GM10266 (cell line): ENCODE measurements at regions not wholly inside any gene's neighbourhood (a gene's known extent, or its start where the extent isn't known, plus 50 kb on each side); places are given as distances from the start of the nearest gene placed in this dataset.
"Not testable (repeated sequence)": the region's sequence is repeated elsewhere in the genome, so short reads cannot be mapped to it uniquely, and the experiment has no call there.

ENCODE experiments used
- DNase-seq: peaks from one replicate; pipeline ENCODE4 v3.0.0; 2012; ENCODE audit errors: extremely low spot score
- CTCF ChIP-seq: IDR thresholded peaks from 2 replicates; pipeline ENCODE4 v1.5.1; 2012; ENCODE audit warnings: mild to moderate bottlenecking, low read depth; ENCODE audit not compliant: control insufficient read depth, insufficient read depth; ENCODE audit errors: missing control alignments

GRCh38 chr10:36780158-36780557, 345.2 kb upstream of the ANKRD30A start:
- no peak for TF ChIP-seq CTCF

GRCh38 chr10:36779238-36779846, 346.1 kb upstream of the ANKRD30A start:
- no peak for TF ChIP-seq CTCF
- DNase-seq, result no peak

More at GRCh38 chr10:36780158-36780557, 345.2 kb upstream of the ANKRD30A start:
- no peak for DNase-seq

- no peak for DNase-seq
- no peak for TF ChIP-seq CTCF
Measured at GRCh38 chr10:36778651-36779050, 346.7 kb upstream of the ANKRD30A start.

- no peak for DNase-seq
- TF ChIP-seq CTCF, result no peak
Measured at GRCh38 chr10:36773652-36774051, 351.7 kb upstream of the ANKRD30A start.

GRCh38 chr10:36771725-36772124, 353.7 kb upstream of the ANKRD30A start:
- DNase-seq, result no peak

GRCh38 chr10:36769741-36770140, 355.7 kb upstream of the ANKRD30A start:
- DNase-seq, result not testable (repeated sequence)

More at GRCh38 chr10:36771725-36772124, 353.7 kb upstream of the ANKRD30A start:
- TF ChIP-seq CTCF, result no peak

GRCh38 chr10:36766940-36767339, 358.5 kb upstream of the ANKRD30A start:
- no peak for DNase-seq
- TF ChIP-seq CTCF, result no peak

GRCh38 chr10:36766415-36766810, 359.0 kb upstream of the ANKRD30A start:
- DNase-seq, result no peak
- TF ChIP-seq CTCF, result no peak
